H1 (cell line): ENCODE measurements at regions not wholly inside any gene's neighbourhood (a gene's known extent, or its start where the extent isn't known, plus 50 kb on each side); places are given as distances from the start of the nearest gene placed in this dataset.

Experiments used
- ASH2L ChIP-seq: fragments of 200-600, 300-600 bp; sonication (generic); IDR thresholded peaks from one replicate; pipeline ENCODE4 v1.7.1; 2017; ENCODE audit warnings: low read length
- CEBPB ChIP-seq: IDR thresholded peaks from 2 replicates; pipeline ENCODE4 v1.6.1; 2012; ENCODE audit warnings: low read depth, low read length
- CHD7 ChIP-seq: fragments of 300-600 bp; sonication (generic); IDR thresholded peaks from 2 replicates; pipeline ENCODE4 v1.7.1; 2012; ENCODE audit warnings: low read length, moderate library complexity, mild to moderate bottlenecking, inconsistent platforms; ENCODE audit not compliant: insufficient replicate concordance
- CREB1 ChIP-seq: IDR thresholded peaks from 2 replicates; pipeline ENCODE4 v1.6.1; 2012; ENCODE audit warnings: inconsistent platforms
- EGR1 ChIP-seq: IDR thresholded peaks from 2 replicates; pipeline ENCODE4 v1.6.1; 2011; ENCODE audit warnings: low read depth, low read length, borderline replicate concordance
- MAFK ChIP-seq: IDR thresholded peaks from 2 replicates; pipeline ENCODE4 v1.6.1; 2012; ENCODE audit warnings: low read depth, mild to moderate bottlenecking, improper control_type of control experiment, low read length
- RAD21 ChIP-seq, 2 experiments: IDR thresholded peaks in 1 of 2; conservative IDR thresholded peaks in 1 of 2; 2 replicates each; pipeline ENCODE4 v1.6.1; 2011; ENCODE audit warnings: low read depth in 2 of 2, low read length in 2 of 2, improper control_type of control experiment in 1 of 2, inconsistent platforms in 1 of 2, mild to moderate bottlenecking in 1 of 2, moderate library complexity in 1 of 2
- SAP30 ChIP-seq: fragments of 300-600 bp; sonication (generic); IDR thresholded peaks from 2 replicates; pipeline ENCODE4 v1.7.1; 2012; ENCODE audit warnings: low read length, moderate library complexity, mild to moderate bottlenecking, inconsistent platforms; ENCODE audit not compliant: insufficient read depth, insufficient replicate concordance
- SIN3A ChIP-seq, 2 experiments: IDR thresholded peaks in 1 of 2; conservative IDR thresholded peaks in 1 of 2; 2 replicates each; pipeline ENCODE4 v1.6.1; 2011 to 2012; ENCODE audit warnings: low read length in 2 of 2, improper control_type of control experiment in 1 of 2, low read depth in 1 of 2, mild to moderate bottlenecking in 1 of 2
- SP1 ChIP-seq: IDR thresholded peaks from 2 replicates; pipeline ENCODE4 v1.6.1; 2011; ENCODE audit warnings: low read depth, low read length
- TAF1 ChIP-seq: IDR thresholded peaks from 2 replicates; pipeline ENCODE4 v1.6.1; 2011; ENCODE audit warnings: mild to moderate bottlenecking, low read depth, low read length

DNA sequence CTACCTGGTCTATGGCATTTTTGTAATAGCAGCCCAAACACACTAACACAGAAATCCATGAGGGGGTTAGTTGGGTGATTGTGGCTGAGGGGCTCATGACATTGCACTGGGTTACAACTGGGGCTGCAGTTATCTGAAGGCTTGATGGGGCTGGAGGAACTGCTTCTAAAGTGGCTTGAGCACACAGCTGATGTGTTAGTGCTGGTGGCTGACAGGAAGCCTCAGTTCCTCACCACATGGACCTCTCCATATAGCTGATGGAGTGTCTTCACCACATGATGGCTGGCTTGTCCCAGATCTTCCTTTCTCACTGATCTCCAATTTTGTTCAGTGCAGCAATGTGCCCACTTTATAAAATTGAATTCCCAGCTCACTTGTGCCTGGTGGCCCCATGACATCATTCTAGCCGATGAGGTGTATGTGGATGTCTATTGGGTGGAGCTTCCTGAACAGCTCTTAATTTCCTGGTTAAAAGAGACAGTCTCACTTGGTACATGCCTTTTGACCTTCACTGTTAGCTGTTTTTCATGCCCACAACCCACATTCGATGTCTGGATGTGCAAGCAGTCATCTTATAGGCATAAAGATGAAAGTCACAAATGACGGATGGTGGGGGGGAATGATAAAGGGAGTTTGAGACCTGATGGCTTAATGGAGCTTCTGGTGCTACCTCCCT lies 166.9 kb upstream of the BMPER start (continued):
- TF ChIP-seq CHD7 (no peak), CREB1 (no peak), TAF1 (no peak), MAFK (no peak), SAP30 (no peak), RAD21 (IDR thresholded peaks at IDR 0.05 in 1 of 2, conservative IDR thresholded peaks at IDR 0.05 in 1 of 2; ENCODE audit: low read depth in 2 of 2, low read length in 2 of 2) (no peak), SP1 (no peak), ASH2L (no peak), CEBPB (no peak), EGR1 (no peak), SIN3A (conservative IDR thresholded peaks at IDR 0.05 in 1 of 2, IDR thresholded peaks at IDR 0.05 in 1 of 2; ENCODE audit: low read depth in 1 of 2, low read length in 2 of 2) (no peak)
